ENCODE measurements at regions not wholly inside any gene's neighbourhood (a gene's known extent, or its start where the extent isn't known, plus 50 kb on each side); places are given as distances from the start of the nearest gene placed in this dataset.
"Not testable (repeated sequence)": the region's sequence is repeated elsewhere in the genome, so short reads cannot be mapped to it uniquely, and the experiment has no call there.

- DNase-seq = not testable (repeated sequence)
Observed at GRCh38 chr21:27317601-27318000, 350.7 kb upstream of the ADAMTS5 start.

GRCh38 chr21:27315373-27315772 lies 348.5 kb upstream of the ADAMTS5 start:
- DNase-seq = no peak

GRCh38 chr21:27314131-27314530 lies 347.2 kb upstream of the ADAMTS5 start:
- no peak for DNase-seq

- no peak for DNase-seq
Observed at GRCh38 chr21:27306791-27307775, 340.2 kb upstream of the ADAMTS5 start.

- DNase-seq = no peak
Observed at GRCh38 chr21:27306206-27306605, 339.3 kb upstream of the ADAMTS5 start.

- no peak for DNase-seq
Observed at GRCh38 chr21:27301220-27301619, 334.3 kb upstream of the ADAMTS5 start.

GRCh38 chr21:27300770-27301169 lies 333.9 kb upstream of the ADAMTS5 start:
- DNase-seq = no peak

- no peak for DNase-seq
Observed at GRCh38 chr21:27298465-27298864, 331.6 kb upstream of the ADAMTS5 start.

- DNase-seq = no peak
Observed at GRCh38 chr21:27293239-27293638, 326.4 kb upstream of the ADAMTS5 start.

- DNase-seq = no peak
Observed at GRCh38 chr21:27292783-27293182, 325.9 kb upstream of the ADAMTS5 start.

GRCh38 chr21:27292229-27292628 lies 325.3 kb upstream of the ADAMTS5 start:
- DNase-seq = no peak

GRCh38 chr21:27291006-27291405 lies 324.1 kb upstream of the ADAMTS5 start:
- DNase-seq = no peak

GRCh38 chr21:27290028-27290427 lies 323.1 kb upstream of the ADAMTS5 start:
- DNase-seq = no peak

- DNase-seq = no peak
Observed at GRCh38 chr21:27286760-27287159, 319.9 kb upstream of the ADAMTS5 start.

GRCh38 chr21:27277110-27277509 lies 310.2 kb upstream of the ADAMTS5 start:
- DNase-seq = no peak

- no peak for DNase-seq
Observed at GRCh38 chr21:27275294-27275927, 308.5 kb upstream of the ADAMTS5 start.

GRCh38 chr21:27269644-27270043 lies 302.8 kb upstream of the ADAMTS5 start:
- no peak for DNase-seq

- DNase-seq = no peak
Observed at GRCh38 chr21:27268290-27268689, 301.4 kb upstream of the ADAMTS5 start.

- no peak for DNase-seq
Observed at GRCh38 chr21:27265949-27266348, 299.1 kb upstream of the ADAMTS5 start.

- no peak for DNase-seq
Observed at GRCh38 chr21:27265492-27265891, 298.6 kb upstream of the ADAMTS5 start.

- no peak for DNase-seq
Observed at GRCh38 chr21:27261676-27262075, 294.8 kb upstream of the ADAMTS5 start.

GRCh38 chr21:27260728-27261127 lies 293.8 kb upstream of the ADAMTS5 start:
- no peak for DNase-seq

- no peak for DNase-seq
Observed at GRCh38 chr21:27258742-27259448, 292.0 kb upstream of the ADAMTS5 start.

Data from NCI-H1105 (cell line).